Kidney epithelial cell (primary cell): ENCODE measurements at regions not wholly inside any gene's neighbourhood (a gene's known extent, or its start where the extent isn't known, plus 50 kb on each side); places are given as distances from the start of the nearest gene placed in this dataset.

Experiments used
- DNase-seq: peaks from one replicate; pipeline ENCODE4 v3.0.0-alpha.2; 2010; ENCODE audit warnings: low read depth
- H3K27me3 ChIP-seq: 2 replicates; pipeline ENCODE4 v1.6.0; 2011; ENCODE audit warnings: low read length; ENCODE audit not compliant: control insufficient read depth, insufficient read depth
- H3K36me3 ChIP-seq: 2 replicates; pipeline ENCODE4 v1.5.1; 2011; ENCODE audit warnings: low read length; ENCODE audit not compliant: control insufficient read depth, insufficient read depth
- H3K4me3 ChIP-seq: 2 replicates; pipeline ENCODE4 v1.5.1; 2011; ENCODE audit warnings: low read depth, mild to moderate bottlenecking, control low read depth, low read length
- TF ChIP-seq, protein P1 (sequence below): IDR thresholded peaks from 2 replicates; pipeline ENCODE4 v1.5.1; 2011; ENCODE audit warnings: mild to moderate bottlenecking, moderate library complexity, low read length, control low read depth, inconsistent platforms; ENCODE audit not compliant: insufficient read depth, poor library complexity, severe bottlenecking

DNA sequence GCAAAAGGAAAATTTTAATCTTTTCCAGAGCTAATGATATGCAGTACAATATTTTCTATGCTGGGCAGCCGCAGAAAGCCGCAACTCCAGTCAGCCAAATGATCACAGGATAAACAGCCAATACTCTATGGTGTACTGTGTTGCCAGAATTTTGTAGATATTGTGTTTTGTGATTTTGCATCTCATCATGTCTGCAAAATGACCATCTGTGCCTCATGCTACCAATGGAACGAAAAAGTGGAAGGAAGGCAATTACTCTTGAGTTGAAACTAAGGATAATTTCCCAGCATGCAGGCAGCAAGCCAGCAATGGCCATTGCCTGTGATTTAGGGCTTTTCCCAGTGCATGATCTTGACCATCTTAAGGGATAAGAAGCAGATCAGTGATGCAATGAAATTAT lies 891.9 kb downstream of the PLOD2 start:
- TF ChIP-seq, protein P1, sequence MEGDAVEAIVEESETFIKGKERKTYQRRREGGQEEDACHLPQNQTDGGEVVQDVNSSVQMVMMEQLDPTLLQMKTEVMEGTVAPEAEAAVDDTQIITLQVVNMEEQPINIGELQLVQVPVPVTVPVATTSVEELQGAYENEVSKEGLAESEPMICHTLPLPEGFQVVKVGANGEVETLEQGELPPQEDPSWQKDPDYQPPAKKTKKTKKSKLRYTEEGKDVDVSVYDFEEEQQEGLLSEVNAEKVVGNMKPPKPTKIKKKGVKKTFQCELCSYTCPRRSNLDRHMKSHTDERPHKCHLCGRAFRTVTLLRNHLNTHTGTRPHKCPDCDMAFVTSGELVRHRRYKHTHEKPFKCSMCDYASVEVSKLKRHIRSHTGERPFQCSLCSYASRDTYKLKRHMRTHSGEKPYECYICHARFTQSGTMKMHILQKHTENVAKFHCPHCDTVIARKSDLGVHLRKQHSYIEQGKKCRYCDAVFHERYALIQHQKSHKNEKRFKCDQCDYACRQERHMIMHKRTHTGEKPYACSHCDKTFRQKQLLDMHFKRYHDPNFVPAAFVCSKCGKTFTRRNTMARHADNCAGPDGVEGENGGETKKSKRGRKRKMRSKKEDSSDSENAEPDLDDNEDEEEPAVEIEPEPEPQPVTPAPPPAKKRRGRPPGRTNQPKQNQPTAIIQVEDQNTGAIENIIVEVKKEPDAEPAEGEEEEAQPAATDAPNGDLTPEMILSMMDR: no peak
- no peak for DNase-seq
- H3K27me3 ChIP-seq: no peaks in the 10 kb centered on the region
- H3K36me3 ChIP-seq: no peaks in the 10 kb centered on the region
- H3K4me3 ChIP-seq: no peak overlapping the region

DNA sequence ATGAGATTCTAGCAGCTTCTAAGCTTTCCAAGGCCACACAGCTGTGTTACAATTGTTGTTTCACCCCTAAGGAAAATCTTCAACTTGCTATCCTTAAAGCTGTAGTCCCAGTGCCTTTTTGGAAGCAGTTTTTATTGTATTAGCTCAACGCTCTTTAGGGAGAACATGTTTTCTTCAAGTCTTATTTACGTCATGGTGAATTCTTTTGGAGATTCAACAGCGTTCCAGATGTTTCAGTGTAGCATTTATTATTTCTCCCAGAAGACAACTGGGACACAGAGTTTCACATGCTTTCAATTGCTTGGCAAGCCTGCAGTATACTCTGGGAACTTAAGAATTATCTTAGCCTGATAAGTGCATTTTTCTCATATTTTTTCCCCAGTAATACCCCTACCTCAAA lies 888.3 kb downstream of the PLOD2 start:
- TF ChIP-seq, protein P1: no peak
- no peaks in the 10 kb centered on the region for H3K27me3 ChIP-seq
- H3K36me3 ChIP-seq: no peaks in the 10 kb centered on the region
- DNase-seq: no peak
- H3K4me3 ChIP-seq: no peak overlapping the region

DNA sequence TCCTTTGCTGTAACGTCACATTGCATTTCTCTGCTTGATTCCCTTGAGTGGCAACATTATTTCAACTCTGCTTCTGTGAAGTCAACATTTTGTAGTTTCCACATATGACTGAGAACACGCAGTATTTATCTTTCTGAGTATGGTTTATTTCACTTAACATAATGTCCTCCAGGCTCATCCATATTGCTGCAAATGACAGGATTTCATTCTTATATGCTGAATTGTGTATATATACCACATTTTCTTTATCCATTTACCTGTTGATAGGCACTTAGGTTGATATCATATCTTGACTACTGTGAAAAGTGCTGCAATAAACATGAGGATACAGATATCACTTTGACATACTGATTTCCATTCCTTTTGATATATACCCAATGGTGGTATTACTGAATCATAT lies 878.5 kb downstream of the PLOD2 start:
- TF ChIP-seq, protein P1: no peak
- Histone ChIP-seq H3K27me3 (no peaks in the 10 kb centered on the region), H3K36me3 (no peaks in the 10 kb centered on the region), H3K4me3 (no peak overlapping the region)
- no peak for DNase-seq

DNA sequence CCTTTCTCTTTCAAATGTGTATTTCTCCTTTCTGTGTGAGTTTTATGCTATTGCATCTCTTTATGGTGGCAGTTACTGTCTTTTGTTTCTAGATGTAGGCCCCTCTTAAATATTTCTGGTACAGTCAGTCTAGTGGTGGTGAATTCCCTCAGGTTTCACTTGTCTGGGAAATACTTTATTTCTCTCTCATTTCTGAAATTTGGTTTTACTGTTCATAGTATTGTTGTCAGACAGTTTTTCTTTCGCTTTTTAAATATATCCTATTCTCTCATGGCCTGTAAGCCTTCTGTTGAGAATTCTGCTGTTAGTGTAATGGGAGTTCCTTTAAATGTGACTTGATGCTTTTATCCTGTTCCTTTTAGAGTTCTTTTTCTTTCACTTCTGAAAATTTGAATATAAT lies 874.0 kb downstream of the PLOD2 start:
- no peak for DNase-seq
- no peak overlapping the region for H3K4me3 ChIP-seq
- TF ChIP-seq, protein P1: no peak
- no peaks in the 10 kb centered on the region for H3K36me3 ChIP-seq
- no peaks in the 10 kb centered on the region for H3K27me3 ChIP-seq

DNA sequence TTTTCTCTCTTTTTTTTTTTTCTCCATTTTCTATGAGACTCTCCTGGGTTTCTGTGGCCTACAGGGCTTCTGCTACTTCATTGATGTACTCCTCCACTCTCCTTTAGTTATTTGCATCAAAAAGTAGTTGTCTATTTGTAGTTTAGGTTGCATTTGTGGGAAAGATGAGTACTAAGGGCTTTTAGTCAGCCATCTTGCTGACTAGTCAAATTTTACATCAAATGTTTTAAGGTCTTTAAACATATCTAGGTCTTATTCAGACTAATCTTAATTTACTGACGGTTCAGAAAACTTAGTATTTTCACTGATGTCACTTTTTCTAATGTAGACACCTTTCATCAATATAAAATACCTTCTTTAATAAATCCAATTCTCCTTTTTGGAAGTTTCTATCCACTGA lies 871.0 kb downstream of the PLOD2 start:
- Histone ChIP-seq H3K27me3 (no peaks in the 10 kb centered on the region), H3K36me3 (no peaks in the 10 kb centered on the region), H3K4me3 (no peak overlapping the region)
- no peak for DNase-seq
- TF ChIP-seq, protein P1: no peak

DNA sequence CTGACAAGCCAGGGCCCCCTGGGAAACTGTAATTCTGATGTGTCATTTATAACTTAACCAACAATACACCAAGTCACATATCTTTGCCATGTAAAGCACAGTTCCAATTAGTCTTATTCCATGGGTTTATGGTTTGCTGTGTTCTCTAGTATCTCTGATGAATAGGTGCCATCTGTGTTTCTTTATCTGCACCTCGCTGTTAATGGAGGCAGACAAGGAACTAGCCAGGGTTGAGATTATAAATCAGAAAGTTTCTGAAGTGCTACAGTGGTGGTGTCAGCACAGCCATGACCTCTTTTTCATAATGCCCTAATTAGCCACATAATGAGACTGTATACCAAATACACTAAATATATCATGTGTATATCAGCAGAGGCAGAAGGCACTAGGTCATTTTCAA lies 866.4 kb downstream of the PLOD2 start:
- Histone ChIP-seq H3K4me3 (no peak overlapping the region), H3K36me3 (no peaks in the 10 kb centered on the region), H3K27me3 (no peaks in the 10 kb centered on the region)
- DNase-seq: no peak
- TF ChIP-seq, protein P1: no peak
